Caco-2 (cell line): ENCODE measurements at regions not wholly inside any gene's neighbourhood (a gene's known extent, or its start where the extent isn't known, plus 50 kb on each side); places are given as distances from the start of the nearest gene placed in this dataset.

Experiments
- BruUV-seq: library from RNA; stranded (reverse); fragments of 400-500 nt; replicated peaks from 2 replicates; lab custom pipeline; 2021; lab: Mats Ljungman, UMichigan
- CTCF ChIA-PET: fragments of 300-600 bp; sonication (Branson Sonifier 250); formaldehyde crosslinking; loops from one replicate; lab custom pipeline; 2022; ENCODE audit warnings: antibody characterized with exemption; lab: Charles Lee
- POLR2A ChIA-PET: fragments of 300-600 bp; sonication (Branson Sonifier 250); formaldehyde crosslinking; loops from one replicate; lab custom pipeline; 2022; ENCODE audit warnings: antibody characterized with exemption; lab: Charles Lee
- DNase-seq, 2 experiments: peaks; one replicate each; pipeline versions ENCODE4 v3.0.0 to v3.0.0-alpha.2; 2020 to 2022
- H3K27me3 ChIP-seq: replicated peaks from 2 replicates; pipeline ENCODE4 v1.6.0; 2011; ENCODE audit warnings: low read length; ENCODE audit not compliant: control insufficient read depth, insufficient read depth
- H3K36me3 ChIP-seq: 2 replicates; pipeline ENCODE4 v1.5.1; 2011; ENCODE audit warnings: low read length; ENCODE audit not compliant: control insufficient read depth, insufficient read depth
- H3K4me1 ChIP-seq: fragments of 250-450 bp; sonication (Bioruptor Pico); 2 replicates; pipeline ENCODE4 v1.5.1; 2020; ENCODE audit warnings: mild to moderate bottlenecking
- H3K4me3 ChIP-seq: 2 replicates; pipeline ENCODE4 v1.5.1; 2011; ENCODE audit warnings: low read depth, mild to moderate bottlenecking, control low read depth, low read length
- H3K9me3 ChIP-seq: fragments of 250-450 bp; sonication (Bioruptor Pico); 2 replicates; pipeline ENCODE4 v1.5.1; 2020; ENCODE audit warnings: mild to moderate bottlenecking, moderate library complexity
- H3K27ac Mint-ChIP-seq: one replicate; pipeline ENCODE4 v1.8.0; 2022; ENCODE audit warnings: mixed read lengths; ENCODE audit not compliant: unreplicated experiment
- H3K27me3 Mint-ChIP-seq: one replicate; pipeline ENCODE4 v1.8.0; 2022; ENCODE audit warnings: mixed read lengths; ENCODE audit not compliant: insufficient read depth, unreplicated experiment
- H3K36me3 Mint-ChIP-seq: one replicate; pipeline ENCODE4 v1.8.0; 2022; ENCODE audit warnings: mild to moderate bottlenecking, mixed read lengths; ENCODE audit not compliant: insufficient read depth, unreplicated experiment
- H3K4me1 Mint-ChIP-seq: one replicate; pipeline ENCODE4 v1.8.0; 2022; ENCODE audit warnings: low read depth, mixed read lengths; ENCODE audit not compliant: unreplicated experiment
- H3K4me3 Mint-ChIP-seq: one replicate; pipeline ENCODE4 v1.8.0; 2022; ENCODE audit warnings: mild to moderate bottlenecking, moderate library complexity, mixed read lengths; ENCODE audit not compliant: unreplicated experiment
- H3K9me3 Mint-ChIP-seq: one replicate; pipeline ENCODE4 v1.8.0; 2022; ENCODE audit warnings: mixed read lengths; ENCODE audit not compliant: unreplicated experiment
- intact Hi-C: fragments of 100-400 bp; cut with micrococcal nuclease; formaldehyde crosslinking; loops from one replicate; pipeline ENCODE4 v1.10.0; 2022; ENCODE audit not compliant: unreplicated experiment
- TF ChIP-seq, protein P1 (sequence below), 2 experiments: fragments of 200-600 bp in 1 of 2; IDR thresholded peaks; 1 replicate in 1 of 2; 2 replicates in 1 of 2; pipeline versions ENCODE4 v1.5.1 to v1.8.0; 2011 to 2022; ENCODE audit warnings: antibody characterized with exemption in 1 of 2, control low read depth in 1 of 2, inconsistent platforms in 1 of 2, low read depth in 1 of 2, low read length in 1 of 2, mild to moderate bottlenecking in 1 of 2, moderate library complexity in 1 of 2; ENCODE audit not compliant: insufficient read depth in 1 of 2, severe bottlenecking in 1 of 2, unreplicated experiment in 1 of 2

- BruUV-seq, result no TSS peak
- TF ChIP-seq, protein P1, sequence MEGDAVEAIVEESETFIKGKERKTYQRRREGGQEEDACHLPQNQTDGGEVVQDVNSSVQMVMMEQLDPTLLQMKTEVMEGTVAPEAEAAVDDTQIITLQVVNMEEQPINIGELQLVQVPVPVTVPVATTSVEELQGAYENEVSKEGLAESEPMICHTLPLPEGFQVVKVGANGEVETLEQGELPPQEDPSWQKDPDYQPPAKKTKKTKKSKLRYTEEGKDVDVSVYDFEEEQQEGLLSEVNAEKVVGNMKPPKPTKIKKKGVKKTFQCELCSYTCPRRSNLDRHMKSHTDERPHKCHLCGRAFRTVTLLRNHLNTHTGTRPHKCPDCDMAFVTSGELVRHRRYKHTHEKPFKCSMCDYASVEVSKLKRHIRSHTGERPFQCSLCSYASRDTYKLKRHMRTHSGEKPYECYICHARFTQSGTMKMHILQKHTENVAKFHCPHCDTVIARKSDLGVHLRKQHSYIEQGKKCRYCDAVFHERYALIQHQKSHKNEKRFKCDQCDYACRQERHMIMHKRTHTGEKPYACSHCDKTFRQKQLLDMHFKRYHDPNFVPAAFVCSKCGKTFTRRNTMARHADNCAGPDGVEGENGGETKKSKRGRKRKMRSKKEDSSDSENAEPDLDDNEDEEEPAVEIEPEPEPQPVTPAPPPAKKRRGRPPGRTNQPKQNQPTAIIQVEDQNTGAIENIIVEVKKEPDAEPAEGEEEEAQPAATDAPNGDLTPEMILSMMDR (IDR thresholded peaks at IDR 0.05; ENCODE audit: insufficient read depth in 1 of 2, low read depth in 1 of 2, low read length in 1 of 2, severe bottlenecking in 1 of 2, unreplicated experiment in 1 of 2), result no peak
- no peaks in the 10 kb centered on the region for H3K4me1 Mint-ChIP-seq
These were observed 615.1 kb upstream of the NETO1 start for GRCh38 chr18:73482901-73483300.

DNA sequence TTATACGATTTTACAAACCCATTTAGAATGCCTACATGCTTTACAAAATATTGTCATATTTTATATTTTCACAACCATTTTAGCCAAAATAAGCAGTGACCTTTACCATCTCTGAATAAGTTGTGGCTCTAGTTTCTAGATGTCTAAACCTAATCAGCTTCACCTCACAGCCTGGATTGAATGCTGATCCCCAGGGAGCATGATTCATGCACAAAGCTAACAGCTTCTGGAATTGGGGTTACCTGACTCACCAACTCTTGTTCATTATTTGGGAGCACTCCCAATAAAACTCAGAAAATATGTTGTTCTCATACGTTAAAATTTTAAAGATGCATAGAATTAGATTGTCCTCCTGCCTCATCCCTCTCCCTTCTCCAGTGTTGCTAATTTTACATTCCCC is 611.7 kb upstream of the NETO1 start:
- Histone ChIP-seq H3K36me3 (no peaks in the 10 kb centered on the region), H3K4me3 (no peak overlapping the region), H3K27me3 (no peaks in the 10 kb centered on the region), H3K4me1 (no peaks in the 10 kb centered on the region), H3K9me3 (no peaks in the 10 kb centered on the region)
- Mint-ChIP-seq H3K27ac (no peak overlapping the region), H3K9me3 (no peaks in the 10 kb centered on the region), H3K4me3 (no peak overlapping the region), H3K4me1 (no peaks in the 10 kb centered on the region), H3K36me3 (no peaks in the 10 kb centered on the region), H3K27me3 (no peaks in the 10 kb centered on the region)
- no peak for DNase-seq
- BruUV-seq, result no TSS peak
- TF ChIP-seq, protein P1 (IDR thresholded peaks at IDR 0.05; ENCODE audit: insufficient read depth in 1 of 2, low read depth in 1 of 2, low read length in 1 of 2, severe bottlenecking in 1 of 2, unreplicated experiment in 1 of 2), result no peak
- ChIA-PET POLR2A (no interaction called here), CTCF (no interaction called here)
- intact Hi-C loops, result no loop called here

More at GRCh38 chr18:73482901-73483300, 615.1 kb upstream of the NETO1 start:
- POLR2A ChIA-PET, result no interaction called here
- no peaks in the 10 kb centered on the region for H3K36me3 ChIP-seq
- Mint-ChIP-seq H3K36me3 (no peaks in the 10 kb centered on the region), H3K9me3 (no peaks in the 10 kb centered on the region), H3K27ac (no peak overlapping the region), H3K4me3 (no peak overlapping the region), H3K27me3 (no peaks in the 10 kb centered on the region)
- intact Hi-C loops, result no loop called here
- CTCF ChIA-PET, result no interaction called here
- H3K9me3 ChIP-seq, result no peaks in the 10 kb centered on the region
- H3K4me3 ChIP-seq, result no peak overlapping the region
- no peaks in the 10 kb centered on the region for H3K4me1 ChIP-seq
- no peak for DNase-seq
- no peaks in the 10 kb centered on the region for H3K27me3 ChIP-seq

GRCh38 chr18:73478191-73478590 is 610.4 kb upstream of the NETO1 start:
- CTCF ChIA-PET, result no interaction called here
- DNase-seq, result no peak
- Histone ChIP-seq H3K36me3 (no peaks in the 10 kb centered on the region), H3K9me3 (no peaks in the 10 kb centered on the region), H3K4me3 (no peak overlapping the region), H3K4me1 (no peaks in the 10 kb centered on the region), H3K27me3 (no peaks in the 10 kb centered on the region)
- intact Hi-C loops, result no loop called here
- H3K27me3 Mint-ChIP-seq, result no peaks in the 10 kb centered on the region
- H3K9me3 Mint-ChIP-seq, result no peaks in the 10 kb centered on the region
- no peaks in the 10 kb centered on the region for H3K36me3 Mint-ChIP-seq
- POLR2A ChIA-PET, result no interaction called here
- H3K27ac Mint-ChIP-seq, result no peak overlapping the region
- H3K4me3 Mint-ChIP-seq, result no peak overlapping the region
- H3K4me1 Mint-ChIP-seq, result no peaks in the 10 kb centered on the region
- TF ChIP-seq, protein P1 (IDR thresholded peaks at IDR 0.05; ENCODE audit: insufficient read depth in 1 of 2, low read depth in 1 of 2, low read length in 1 of 2, severe bottlenecking in 1 of 2, unreplicated experiment in 1 of 2), result no peak
- BruUV-seq, result no TSS peak
